ENCODE measurements at regions not wholly inside any gene's neighbourhood (a gene's known extent, or its start where the extent isn't known, plus 50 kb on each side); places are given as distances from the start of the nearest gene placed in this dataset.

DNA sequence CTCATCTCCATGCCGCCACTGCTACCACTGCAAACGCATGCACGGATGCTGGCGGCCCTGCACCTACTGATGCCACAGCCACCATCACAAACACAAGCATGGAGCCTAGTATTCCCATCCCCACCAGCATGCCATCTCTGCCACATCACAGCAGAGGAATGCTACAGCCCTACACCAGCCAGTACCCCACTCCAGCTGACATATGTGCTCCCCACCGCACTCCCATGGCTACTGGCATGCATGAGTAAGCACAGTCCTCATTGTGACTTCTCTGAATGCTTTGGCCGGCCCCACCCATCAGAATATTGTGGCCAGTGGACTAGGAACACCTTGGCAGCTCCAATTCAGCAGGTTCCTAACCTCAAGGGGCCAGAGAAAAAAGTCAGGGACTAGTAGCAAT, 705.5 kb downstream of the POM121L12 start:
- TF ChIP-seq JUND (IDR thresholded peaks at IDR 0.05; ENCODE audit: low read length) (no peak), SP1 (IDR thresholded peaks at IDR 0.05; ENCODE audit: low read depth, low read length) (no peak), POLR2AphosphoS5 (IDR thresholded peaks at IDR 0.05; ENCODE audit: low read depth, low read length) (no peak)
- TF ChIP-seq, protein P1, sequence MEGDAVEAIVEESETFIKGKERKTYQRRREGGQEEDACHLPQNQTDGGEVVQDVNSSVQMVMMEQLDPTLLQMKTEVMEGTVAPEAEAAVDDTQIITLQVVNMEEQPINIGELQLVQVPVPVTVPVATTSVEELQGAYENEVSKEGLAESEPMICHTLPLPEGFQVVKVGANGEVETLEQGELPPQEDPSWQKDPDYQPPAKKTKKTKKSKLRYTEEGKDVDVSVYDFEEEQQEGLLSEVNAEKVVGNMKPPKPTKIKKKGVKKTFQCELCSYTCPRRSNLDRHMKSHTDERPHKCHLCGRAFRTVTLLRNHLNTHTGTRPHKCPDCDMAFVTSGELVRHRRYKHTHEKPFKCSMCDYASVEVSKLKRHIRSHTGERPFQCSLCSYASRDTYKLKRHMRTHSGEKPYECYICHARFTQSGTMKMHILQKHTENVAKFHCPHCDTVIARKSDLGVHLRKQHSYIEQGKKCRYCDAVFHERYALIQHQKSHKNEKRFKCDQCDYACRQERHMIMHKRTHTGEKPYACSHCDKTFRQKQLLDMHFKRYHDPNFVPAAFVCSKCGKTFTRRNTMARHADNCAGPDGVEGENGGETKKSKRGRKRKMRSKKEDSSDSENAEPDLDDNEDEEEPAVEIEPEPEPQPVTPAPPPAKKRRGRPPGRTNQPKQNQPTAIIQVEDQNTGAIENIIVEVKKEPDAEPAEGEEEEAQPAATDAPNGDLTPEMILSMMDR (IDR thresholded peaks at IDR 0.05; ENCODE audit: control extremely low read depth in 1 of 3, insufficient read depth in 1 of 3, low read depth in 1 of 3, low read length in 3 of 3) = no peak

Data from H1 (cell line).